ENCODE measurements at regions not wholly inside any gene's neighbourhood (a gene's known extent, or its start where the extent isn't known, plus 50 kb on each side); places are given as distances from the start of the nearest gene placed in this dataset.

DNA sequence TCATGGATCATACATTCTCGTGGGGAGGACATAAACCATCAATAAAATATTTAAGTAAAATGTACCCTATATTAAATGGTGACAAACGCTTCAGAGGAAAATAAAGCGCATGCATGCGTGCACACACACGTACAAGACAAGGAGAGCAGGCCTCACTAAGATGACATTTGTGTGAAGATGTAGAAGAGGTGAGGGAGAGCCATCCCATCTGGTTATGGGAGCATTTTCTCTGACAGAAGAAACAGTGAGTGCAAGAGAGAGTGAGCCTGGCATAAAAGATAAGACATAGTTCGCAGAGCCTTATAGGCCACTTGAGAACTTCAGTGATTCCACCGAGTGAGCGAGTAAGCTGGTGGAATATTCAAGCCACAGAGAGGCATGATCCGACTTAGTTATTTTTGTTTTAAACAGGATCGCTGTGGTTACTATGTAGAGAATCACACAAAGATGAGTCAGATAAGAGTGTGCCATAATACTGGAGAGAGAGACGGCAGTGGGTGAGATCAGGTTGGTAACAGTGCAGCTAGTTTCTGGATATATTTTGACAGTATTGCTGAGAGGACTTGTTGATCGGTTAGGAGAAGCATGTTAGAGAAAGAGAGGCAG lies 624.2 kb downstream of the PLPP3 start:
- no peaks in the 10 kb centered on the region for H3K4me1 ChIP-seq
- H3K4me3 ChIP-seq, result no peak overlapping the region
- TF ChIP-seq POLR2A (IDR thresholded peaks at IDR 0.05), result no peak
- TF ChIP-seq CTCF (IDR thresholded peaks at IDR 0.05 in 8 of 11, conservative IDR thresholded peaks at IDR 0.05 in 3 of 11), result no peak
- no peak for TF ChIP-seq POLR2AphosphoS5 (IDR thresholded peaks at IDR 0.05)
- no peaks in the 10 kb centered on the region for H3K36me3 ChIP-seq
- H3K27me3 ChIP-seq (replicated peaks in 1 of 7), result no peaks in the 10 kb centered on the region
- WGBS, 5 donors, result 89 to 94% (median 90%) methylated on average over 12 of the region's 12 CpGs
- no peak for DNase-seq
- H3K9me3 ChIP-seq, result peaks cover 0 to 12% (median 0%) of the 10 kb centered on the region in 8 donors
- intact Hi-C loops (cut with DNase I; ENCODE audit: low total_unique reads), result no loop called here
- no peak overlapping the region for H3K27ac ChIP-seq

- no peak for DNase-seq
- Histone ChIP-seq H3K4me1 (no peaks in the 10 kb centered on the region), H3K9me3 (peaks cover 0 to 12% (median 0%) of the 10 kb centered on the region in 8 donors), H3K27ac (no peak overlapping the region), H3K27me3 (replicated peaks in 1 of 7) (no peaks in the 10 kb centered on the region), H3K36me3 (no peaks in the 10 kb centered on the region), H3K4me3 (no peak overlapping the region)
- intact Hi-C loops (cut with DNase I; ENCODE audit: low total_unique reads), result no loop called here
- TF ChIP-seq CTCF (IDR thresholded peaks at IDR 0.05 in 8 of 11, conservative IDR thresholded peaks at IDR 0.05 in 3 of 11), result no peak
- TF ChIP-seq POLR2AphosphoS5 (IDR thresholded peaks at IDR 0.05), result no peak
- no peak for TF ChIP-seq POLR2A (IDR thresholded peaks at IDR 0.05)
- WGBS, 5 donors, result 73 to 94% (median 78%) methylated on average over 3 of the region's 3 CpGs
Observed at GRCh38 chr1:55951291-55951690, 628.1 kb downstream of the PLPP3 start.

DNA sequence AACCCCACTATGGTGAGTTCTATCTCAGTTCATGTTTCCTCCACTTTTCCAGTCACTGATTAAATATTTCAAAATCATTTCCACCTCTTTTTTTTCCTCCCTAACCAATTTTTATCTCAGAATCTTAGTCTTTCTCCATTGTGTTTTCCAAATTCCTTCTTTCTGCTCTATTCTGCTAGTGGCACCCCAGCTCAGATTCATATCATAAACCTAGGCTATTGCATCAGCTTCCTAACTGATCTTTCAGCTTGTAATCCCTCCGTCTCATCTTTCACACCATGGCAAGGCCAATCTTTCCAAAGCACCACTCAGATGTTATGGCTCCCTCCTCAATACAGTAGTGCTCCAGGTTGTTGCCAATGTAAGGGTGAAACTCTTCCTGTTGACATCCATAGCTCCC lies 631.9 kb downstream of the PLPP3 start:
- Histone ChIP-seq H3K9me3 (peaks cover 0 to 2% (median 0%) of the 10 kb centered on the region in 8 donors), H3K4me3 (no peak overlapping the region), H3K36me3 (no peaks in the 10 kb centered on the region), H3K4me1 (no peaks in the 10 kb centered on the region), H3K27me3 (replicated peaks in 1 of 7) (no peaks in the 10 kb centered on the region), H3K27ac (no peak overlapping the region)
- 60 to 85% (median 76%) methylated on average over 1 of the region's 1 CpG for WGBS, 5 donors
- intact Hi-C loops (cut with DNase I; ENCODE audit: low total_unique reads), result no loop called here
- no peak for DNase-seq
- no peak for TF ChIP-seq CTCF (IDR thresholded peaks at IDR 0.05 in 8 of 11, conservative IDR thresholded peaks at IDR 0.05 in 3 of 11)
- TF ChIP-seq POLR2AphosphoS5 (IDR thresholded peaks at IDR 0.05), result no peak
- no peak for TF ChIP-seq POLR2A (IDR thresholded peaks at IDR 0.05)

DNA sequence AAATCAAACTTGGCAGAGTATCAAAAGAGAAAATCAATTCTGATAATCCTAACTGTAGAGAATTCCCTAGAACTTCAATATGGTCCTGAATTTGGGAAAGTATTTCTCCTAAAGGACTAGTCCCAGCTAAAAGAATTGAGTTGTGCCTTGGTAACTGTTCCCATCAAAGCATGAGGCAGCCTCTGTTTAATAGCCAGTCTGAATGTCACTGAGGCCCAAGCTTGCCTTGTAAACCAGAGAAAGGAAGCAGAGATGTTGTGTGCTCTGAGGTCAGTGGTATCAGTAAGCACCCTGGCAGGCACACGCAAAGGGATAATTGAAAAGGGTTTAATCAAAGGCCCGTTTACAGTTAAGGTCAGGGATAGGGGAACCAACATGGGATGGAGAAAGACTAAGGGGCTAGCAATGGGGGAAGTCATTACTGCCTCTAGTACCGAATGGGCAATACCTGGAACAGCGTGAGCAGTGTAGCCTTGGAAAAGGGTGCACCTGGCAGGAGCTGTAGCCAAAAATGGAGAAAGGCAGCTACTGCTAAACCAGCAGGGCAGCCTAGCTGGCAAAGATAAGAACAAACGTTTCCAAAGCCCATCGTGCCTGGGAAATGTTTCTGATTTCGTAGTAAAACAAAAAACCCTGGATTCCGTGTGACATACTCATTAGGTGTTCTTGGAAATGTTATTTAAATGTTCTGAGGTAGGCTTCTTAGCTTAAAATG lies 635.5 kb downstream of the PLPP3 start:
- WGBS, 5 donors, result 59 to 66% (median 63%) methylated on average over 8 of the region's 8 CpGs
- no peak for DNase-seq
- Histone ChIP-seq H3K27me3 (replicated peaks in 1 of 7) (no peaks in the 10 kb centered on the region), H3K27ac (no peak overlapping the region), H3K4me1 (no peaks in the 10 kb centered on the region), H3K9me3 (peaks cover 0 to 2% (median 0%) of the 10 kb centered on the region in 8 donors), H3K36me3 (no peaks in the 10 kb centered on the region), H3K4me3 (no peak overlapping the region)
- intact Hi-C loops (cut with DNase I; ENCODE audit: low total_unique reads), result no loop called here
- TF ChIP-seq POLR2AphosphoS5 (IDR thresholded peaks at IDR 0.05), result no peak
